Caco-2 (cell line): ENCODE measurements at regions not wholly inside any gene's neighbourhood (a gene's known extent, or its start where the extent isn't known, plus 50 kb on each side); places are given as distances from the start of the nearest gene placed in this dataset.

ENCODE experiments used
- BruUV-seq: library from RNA; stranded (reverse); fragments of 400-500 nt; replicated peaks from 2 replicates; lab custom pipeline; 2021; lab: Mats Ljungman, UMichigan
- CTCF ChIA-PET: fragments of 300-600 bp; sonication (Branson Sonifier 250); formaldehyde crosslinking; loops from one replicate; lab custom pipeline; 2022; ENCODE audit warnings: antibody characterized with exemption; lab: Charles Lee
- POLR2A ChIA-PET: fragments of 300-600 bp; sonication (Branson Sonifier 250); formaldehyde crosslinking; loops from one replicate; lab custom pipeline; 2022; ENCODE audit warnings: antibody characterized with exemption; lab: Charles Lee
- DNase-seq, 2 experiments: peaks; one replicate each; pipeline versions ENCODE4 v3.0.0 to v3.0.0-alpha.2; 2020 to 2022
- H3K27me3 ChIP-seq: replicated peaks from 2 replicates; pipeline ENCODE4 v1.6.0; 2011; ENCODE audit warnings: low read length; ENCODE audit not compliant: control insufficient read depth, insufficient read depth
- H3K36me3 ChIP-seq: 2 replicates; pipeline ENCODE4 v1.5.1; 2011; ENCODE audit warnings: low read length; ENCODE audit not compliant: control insufficient read depth, insufficient read depth
- H3K4me1 ChIP-seq: fragments of 250-450 bp; sonication (Bioruptor Pico); 2 replicates; pipeline ENCODE4 v1.5.1; 2020; ENCODE audit warnings: mild to moderate bottlenecking
- H3K4me3 ChIP-seq: 2 replicates; pipeline ENCODE4 v1.5.1; 2011; ENCODE audit warnings: low read depth, mild to moderate bottlenecking, control low read depth, low read length
- H3K9me3 ChIP-seq: fragments of 250-450 bp; sonication (Bioruptor Pico); 2 replicates; pipeline ENCODE4 v1.5.1; 2020; ENCODE audit warnings: mild to moderate bottlenecking, moderate library complexity
- H3K27ac Mint-ChIP-seq: one replicate; pipeline ENCODE4 v1.8.0; 2022; ENCODE audit warnings: mixed read lengths; ENCODE audit not compliant: unreplicated experiment
- H3K27me3 Mint-ChIP-seq: one replicate; pipeline ENCODE4 v1.8.0; 2022; ENCODE audit warnings: mixed read lengths; ENCODE audit not compliant: insufficient read depth, unreplicated experiment
- H3K36me3 Mint-ChIP-seq: one replicate; pipeline ENCODE4 v1.8.0; 2022; ENCODE audit warnings: mild to moderate bottlenecking, mixed read lengths; ENCODE audit not compliant: insufficient read depth, unreplicated experiment
- H3K4me1 Mint-ChIP-seq: one replicate; pipeline ENCODE4 v1.8.0; 2022; ENCODE audit warnings: low read depth, mixed read lengths; ENCODE audit not compliant: unreplicated experiment
- H3K4me3 Mint-ChIP-seq: one replicate; pipeline ENCODE4 v1.8.0; 2022; ENCODE audit warnings: mild to moderate bottlenecking, moderate library complexity, mixed read lengths; ENCODE audit not compliant: unreplicated experiment
- H3K9me3 Mint-ChIP-seq: one replicate; pipeline ENCODE4 v1.8.0; 2022; ENCODE audit warnings: mixed read lengths; ENCODE audit not compliant: unreplicated experiment
- CTCF ChIP-seq, 2 experiments: fragments of 200-600 bp in 1 of 2; IDR thresholded peaks; 1 replicate in 1 of 2; 2 replicates in 1 of 2; pipeline versions ENCODE4 v1.5.1 to v1.8.0; 2011 to 2022; ENCODE audit warnings: antibody characterized with exemption in 1 of 2, control low read depth in 1 of 2, inconsistent platforms in 1 of 2, low read depth in 1 of 2, low read length in 1 of 2, mild to moderate bottlenecking in 1 of 2, moderate library complexity in 1 of 2; ENCODE audit not compliant: insufficient read depth in 1 of 2, severe bottlenecking in 1 of 2, unreplicated experiment in 1 of 2
- intact Hi-C: fragments of 100-400 bp; cut with micrococcal nuclease; formaldehyde crosslinking; loops from one replicate; pipeline ENCODE4 v1.10.0; 2022; ENCODE audit not compliant: unreplicated experiment

GRCh38 chr12:127819056-127819455, 447.9 kb upstream of the TMEM132C start:
- TF ChIP-seq CTCF (IDR thresholded peaks at IDR 0.05; ENCODE audit: insufficient read depth in 1 of 2, low read depth in 1 of 2, low read length in 1 of 2, severe bottlenecking in 1 of 2, unreplicated experiment in 1 of 2): no peak
- DNase-seq: no peak
- CTCF ChIA-PET: no interaction called here
- H3K9me3 ChIP-seq: no peaks in the 10 kb centered on the region; the same call in 1 of the 2 replicates
- H3K27me3 ChIP-seq: no peaks in the 10 kb centered on the region
- H3K36me3 Mint-ChIP-seq: no peaks in the 10 kb centered on the region
- POLR2A ChIA-PET: no interaction called here
- H3K4me3 ChIP-seq: no peak overlapping the region
- intact Hi-C loops: no loop called here
- no TSS peak for BruUV-seq
- no peaks in the 10 kb centered on the region for H3K36me3 ChIP-seq
- peaks cover 2% of the 10 kb centered on the region for H3K27me3 Mint-ChIP-seq
- H3K4me1 ChIP-seq: no peaks in the 10 kb centered on the region
- H3K27ac Mint-ChIP-seq: no peak overlapping the region
- peaks cover 9% of the 10 kb centered on the region for H3K9me3 Mint-ChIP-seq
- no peaks in the 10 kb centered on the region for H3K4me1 Mint-ChIP-seq
- no peak overlapping the region for H3K4me3 Mint-ChIP-seq

GRCh38 chr12:127820271-127820670, 446.7 kb upstream of the TMEM132C start:
- TF ChIP-seq CTCF (IDR thresholded peaks at IDR 0.05; ENCODE audit: insufficient read depth in 1 of 2, low read depth in 1 of 2, low read length in 1 of 2, severe bottlenecking in 1 of 2, unreplicated experiment in 1 of 2): no peak
- Mint-ChIP-seq H3K4me1 (no peaks in the 10 kb centered on the region), H3K4me3 (no peak overlapping the region), H3K9me3 (peaks cover 9% of the 10 kb centered on the region), H3K36me3 (no peaks in the 10 kb centered on the region), H3K27me3 (peaks cover 2% of the 10 kb centered on the region), H3K27ac (no peak overlapping the region)
- ChIA-PET POLR2A (no interaction called here), CTCF (no interaction called here)
- no peak for DNase-seq
- Histone ChIP-seq H3K36me3 (no peaks in the 10 kb centered on the region), H3K4me3 (no peak overlapping the region), H3K27me3 (no peaks in the 10 kb centered on the region), H3K4me1 (no peaks in the 10 kb centered on the region), H3K9me3 (no peaks in the 10 kb centered on the region; the same call in 1 of the 2 replicates)
- no TSS peak for BruUV-seq
- intact Hi-C loops: no loop called here

GRCh38 chr12:127820846-127821245, 446.1 kb upstream of the TMEM132C start:
- DNase-seq: no peak
- Histone ChIP-seq H3K27me3 (no peaks in the 10 kb centered on the region), H3K4me3 (no peak overlapping the region), H3K36me3 (no peaks in the 10 kb centered on the region), H3K4me1 (no peaks in the 10 kb centered on the region), H3K9me3 (no peaks in the 10 kb centered on the region)
- TF ChIP-seq CTCF (IDR thresholded peaks at IDR 0.05; ENCODE audit: insufficient read depth in 1 of 2, low read depth in 1 of 2, low read length in 1 of 2, severe bottlenecking in 1 of 2, unreplicated experiment in 1 of 2): no peak
- Mint-ChIP-seq H3K4me1 (no peaks in the 10 kb centered on the region), H3K27ac (no peak overlapping the region), H3K36me3 (no peaks in the 10 kb centered on the region), H3K4me3 (no peak overlapping the region), H3K27me3 (peaks cover 2% of the 10 kb centered on the region), H3K9me3 (peaks cover 14% of the 10 kb centered on the region)
- CTCF ChIA-PET: no interaction called here
- POLR2A ChIA-PET: no interaction called here
- intact Hi-C loops: no loop called here
- no TSS peak for BruUV-seq
